GM12873 (cell line): ENCODE measurements at regions not wholly inside any gene's neighbourhood (a gene's known extent, or its start where the extent isn't known, plus 50 kb on each side); places are given as distances from the start of the nearest gene placed in this dataset.

Experiments
- CTCF ChIP-seq: IDR thresholded peaks from 2 replicates; pipeline ENCODE4 v1.5.1; 2012; ENCODE audit warnings: low read depth, mild to moderate bottlenecking, moderate library complexity, low read length, control low read depth; ENCODE audit not compliant: insufficient read depth; ENCODE audit errors: missing control alignments

- no peak for TF ChIP-seq CTCF
These were observed 85.1 kb upstream of the ZC3H12A start for GRCh38 chr1:37389327-37389726.

GRCh38 chr1:37391211-37392011, 83.0 kb upstream of the ZC3H12A start:
- peak; percentile 17 for TF ChIP-seq CTCF

GRCh38 chr1:37392051-37392450, 82.3 kb upstream of the ZC3H12A start:
- TF ChIP-seq CTCF = no peak

- no peak for TF ChIP-seq CTCF
These were observed 80.9 kb upstream of the ZC3H12A start for GRCh38 chr1:37393173-37394120.

GRCh38 chr1:37394574-37395464, 79.6 kb upstream of the ZC3H12A start:
- TF ChIP-seq CTCF = no peak

GRCh38 chr1:37398096-37398495, 76.3 kb upstream of the ZC3H12A start:
- no peak for TF ChIP-seq CTCF
